GM21723 (cell line): ENCODE measurements at regions not wholly inside any gene's neighbourhood (a gene's known extent, or its start where the extent isn't known, plus 50 kb on each side); places are given as distances from the start of the nearest gene placed in this dataset.

Source experiments
- ATAC-seq: cut with Tn5 transposase; IDR thresholded peaks from one replicate; pipeline ENCODE4 v1.9.1; 2021; ENCODE audit warnings: mild to moderate bottlenecking, moderate library complexity; ENCODE audit not compliant: unreplicated experiment

- no peak for ATAC-seq
Observed at GRCh38 chr6:19492636-19493405, 344.3 kb upstream of the ID4 start.

- no peak for ATAC-seq
Observed at GRCh38 chr6:19501737-19502245, 335.4 kb upstream of the ID4 start.

- ATAC-seq, result no peak
Observed at GRCh38 chr6:19502301-19502700, 334.9 kb upstream of the ID4 start.

GRCh38 chr6:19515939-19516338 is 321.2 kb upstream of the ID4 start:
- ATAC-seq, result no peak

GRCh38 chr6:19519941-19520340 is 317.2 kb upstream of the ID4 start:
- no peak for ATAC-seq

GRCh38 chr6:19524366-19525186 is 312.6 kb upstream of the ID4 start:
- ATAC-seq, result no peak

- ATAC-seq, result no peak
Observed at GRCh38 chr6:19525673-19526072, 311.5 kb upstream of the ID4 start.

GRCh38 chr6:19530188-19530587 is 307.0 kb upstream of the ID4 start:
- ATAC-seq, result no peak

GRCh38 chr6:19535351-19535750 is 301.8 kb upstream of the ID4 start:
- no peak for ATAC-seq

GRCh38 chr6:19536838-19537237 is 300.3 kb upstream of the ID4 start:
- no peak for ATAC-seq

GRCh38 chr6:19538096-19538495 is 299.1 kb upstream of the ID4 start:
- no peak for ATAC-seq

- ATAC-seq, result no peak
Observed at GRCh38 chr6:19547507-19547906, 289.7 kb upstream of the ID4 start.

GRCh38 chr6:19549109-19549508 is 288.1 kb upstream of the ID4 start:
- no peak for ATAC-seq

- ATAC-seq, result no peak
Observed at GRCh38 chr6:19550380-19550779, 286.8 kb upstream of the ID4 start.

- no peak for ATAC-seq
Observed at GRCh38 chr6:19551611-19552010, 285.6 kb upstream of the ID4 start.

- ATAC-seq, result no peak
Observed at GRCh38 chr6:19552076-19552475, 285.1 kb upstream of the ID4 start.

GRCh38 chr6:19552588-19552987 is 284.6 kb upstream of the ID4 start:
- ATAC-seq, result no peak

GRCh38 chr6:19554356-19555225 is 282.6 kb upstream of the ID4 start:
- no peak for ATAC-seq

GRCh38 chr6:19557191-19557590 is 280.0 kb upstream of the ID4 start:
- ATAC-seq, result no peak

- ATAC-seq, result no peak
Observed at GRCh38 chr6:19558201-19558600, 279.0 kb upstream of the ID4 start.

- ATAC-seq, result no peak
Observed at GRCh38 chr6:19558934-19559333, 278.2 kb upstream of the ID4 start.
